Transverse colon (tissue), 3 donors: ENCODE measurements at regions not wholly inside any gene's neighbourhood (a gene's known extent, or its start where the extent isn't known, plus 50 kb on each side); places are given as distances from the start of the nearest gene placed in this dataset.

Experiments
- CTCF ChIP-seq, 5 experiments: fragments of 200-600 bp in 3 of 5; fragments of 450-650 bp in 2 of 5; sonication (generic) in 3 of 5; IDR thresholded peaks; 1 replicate in 2 of 5; 2 replicates in 3 of 5; pipeline ENCODE4 v1.5.1; 2016 to 2017; ENCODE audit warnings: antibody characterized with exemption in 5 of 5, inconsistent platforms in 3 of 5, mild to moderate bottlenecking in 2 of 5, moderate library complexity in 1 of 5
- POLR2A ChIP-seq: fragments of 450-650 bp; IDR thresholded peaks from one replicate; pipeline ENCODE4 v1.6.1; 2016; ENCODE audit warnings: antibody characterized with exemption, mild to moderate bottlenecking, moderate library complexity

- no peak for TF ChIP-seq CTCF (IDR thresholded peaks at IDR 0.05)
- TF ChIP-seq POLR2A, result no peak
Measured at GRCh38 chrX:43019021-43019420, 241.1 kb upstream of the PPP1R2C start.
